NCI-H446 treated with DMSO at 0.1 percent for 48 hours (cell line): ENCODE measurements at regions not wholly inside any gene's neighbourhood (a gene's known extent, or its start where the extent isn't known, plus 50 kb on each side); places are given as distances from the start of the nearest gene placed in this dataset.
"Not testable (repeated sequence)": the region's sequence is repeated elsewhere in the genome, so short reads cannot be mapped to it uniquely, and the experiment has no call there.

Experiments
- DNase-seq: peaks from one replicate; lab custom pipeline; 2025; lab: John Stamatoyannopoulos, UW

DNA sequence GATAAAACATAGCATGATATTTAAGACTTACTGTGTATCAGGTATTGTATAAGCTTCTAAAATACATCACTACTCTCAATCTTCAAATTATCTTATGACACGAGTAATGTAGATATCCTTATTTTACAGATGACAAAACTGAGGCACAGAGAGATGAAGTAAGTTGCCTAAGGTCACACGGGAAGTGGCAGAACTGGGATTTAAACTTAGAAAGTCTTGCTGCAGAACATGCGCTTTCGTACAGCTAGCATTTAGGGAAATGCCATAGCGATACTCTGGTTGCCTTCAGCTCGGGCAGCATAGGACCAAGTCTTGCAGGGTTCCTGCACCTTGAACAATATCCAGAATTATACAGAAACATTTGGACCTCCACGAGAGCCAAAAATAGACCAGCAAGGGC is 162.4 kb downstream of the BRMS1L start:
- no peak for DNase-seq

DNA sequence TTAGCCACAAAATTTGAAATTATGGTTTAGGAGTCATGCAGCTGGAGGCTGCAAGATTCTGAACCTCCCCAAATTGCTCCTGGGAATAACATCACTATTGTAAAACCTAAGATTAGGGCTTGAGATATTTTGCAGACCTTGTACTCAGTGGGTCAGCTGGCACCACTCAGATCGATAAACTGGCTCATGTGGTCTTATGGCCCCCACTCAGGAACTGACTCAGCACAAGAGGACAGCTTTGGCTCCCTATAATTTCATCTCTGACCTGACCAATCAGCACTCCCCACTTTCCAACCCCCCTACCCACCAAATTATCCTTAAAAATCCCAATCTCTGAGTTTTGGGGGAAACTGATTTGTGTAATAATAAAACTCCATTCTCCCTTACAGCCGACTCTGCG is 161.6 kb downstream of the BRMS1L start:
- no peak for DNase-seq

- DNase-seq = no peak
Observed at GRCh38 chr14:35986219-35986573, 160.1 kb downstream of the BRMS1L start.

- no peak for DNase-seq
Observed at GRCh38 chr14:35985474-35986218, 159.5 kb downstream of the BRMS1L start.

DNA sequence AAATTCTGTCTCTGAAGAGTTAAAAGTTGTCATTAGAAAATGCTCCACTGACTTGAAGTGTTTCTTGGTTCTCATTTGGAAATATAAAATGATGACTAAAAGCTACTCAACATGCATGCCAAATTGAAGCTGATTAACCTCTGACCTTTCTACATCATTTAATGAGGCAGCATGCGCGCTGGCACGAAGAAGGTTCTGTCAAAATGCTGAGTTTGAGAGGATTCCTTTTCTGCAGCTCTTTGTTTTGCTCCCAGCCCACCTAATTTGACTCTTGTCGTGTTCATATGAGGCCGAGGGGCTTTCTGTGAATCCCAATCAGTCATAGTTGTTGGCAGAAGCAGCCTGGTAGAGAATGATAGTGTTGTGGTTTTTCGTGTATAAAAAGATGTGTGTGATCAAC is 153.4 kb downstream of the BRMS1L start:
- DNase-seq = no peak

GRCh38 chr14:35978561-35978960 is 152.4 kb downstream of the BRMS1L start:
- DNase-seq = no peak

- no peak for DNase-seq
Observed at GRCh38 chr14:35975814-35976213, 149.7 kb downstream of the BRMS1L start.

- no peak for DNase-seq
Observed at GRCh38 chr14:35973770-35974169, 147.6 kb downstream of the BRMS1L start.

- no peak for DNase-seq
Observed at GRCh38 chr14:35971965-35972630, 146.0 kb downstream of the BRMS1L start.

GRCh38 chr14:35969310-35969709 is 143.2 kb downstream of the BRMS1L start:
- no peak for DNase-seq

- no peak for DNase-seq
Observed at GRCh38 chr14:35965400-35965799, 139.3 kb downstream of the BRMS1L start.

GRCh38 chr14:35964697-35965286 is 138.7 kb downstream of the BRMS1L start:
- no peak for DNase-seq

GRCh38 chr14:35963209-35963608 is 137.1 kb downstream of the BRMS1L start:
- no peak for DNase-seq

DNA sequence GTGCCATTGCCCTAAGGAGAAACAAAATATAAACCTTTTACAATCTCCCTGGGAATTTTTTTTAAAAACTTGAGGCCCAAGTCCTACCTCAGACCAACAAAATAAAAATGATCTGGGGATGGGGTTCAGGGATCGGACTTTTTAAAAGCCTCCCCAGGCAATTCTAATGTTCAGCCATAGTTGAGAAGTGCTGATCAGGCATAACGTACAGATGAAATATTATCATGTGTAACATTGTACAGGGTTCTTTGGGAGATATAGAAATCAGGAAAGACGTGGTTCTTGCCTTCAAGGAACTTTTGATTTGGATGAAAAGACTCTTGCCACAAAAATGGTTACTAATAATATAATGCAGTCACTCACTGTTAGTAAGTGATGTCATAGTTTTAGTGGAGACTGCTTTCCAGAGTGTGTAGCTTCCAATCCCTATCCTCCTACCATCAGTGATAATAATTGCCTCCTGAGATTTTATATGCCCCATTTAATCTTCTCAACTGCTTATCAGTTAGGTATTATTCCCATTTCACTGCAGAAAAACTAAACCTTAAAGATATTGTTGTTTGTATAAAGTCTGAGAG is 135.6 kb downstream of the BRMS1L start:
- DNase-seq = no peak

GRCh38 chr14:35959835-35960234 is 133.7 kb downstream of the BRMS1L start:
- no peak for DNase-seq

DNA sequence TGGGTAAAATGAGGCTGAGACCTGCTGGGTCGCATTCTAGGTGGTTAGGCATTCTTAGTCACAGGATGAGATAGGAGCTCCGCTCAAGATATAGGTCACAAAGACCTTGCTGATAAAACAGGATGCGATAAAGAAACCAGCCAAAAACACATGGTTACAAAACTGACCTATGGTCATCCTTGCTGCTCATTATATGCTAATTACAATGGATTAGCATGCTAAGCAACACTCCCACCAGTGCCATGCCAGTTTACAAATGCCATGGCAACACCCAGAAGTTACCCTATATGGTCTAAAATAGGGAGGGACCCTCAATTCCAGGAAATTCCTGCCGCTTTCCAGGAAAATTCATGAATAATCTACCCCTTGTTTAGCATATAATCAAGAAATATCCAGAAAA is 132.4 kb downstream of the BRMS1L start:
- DNase-seq = no peak

DNA sequence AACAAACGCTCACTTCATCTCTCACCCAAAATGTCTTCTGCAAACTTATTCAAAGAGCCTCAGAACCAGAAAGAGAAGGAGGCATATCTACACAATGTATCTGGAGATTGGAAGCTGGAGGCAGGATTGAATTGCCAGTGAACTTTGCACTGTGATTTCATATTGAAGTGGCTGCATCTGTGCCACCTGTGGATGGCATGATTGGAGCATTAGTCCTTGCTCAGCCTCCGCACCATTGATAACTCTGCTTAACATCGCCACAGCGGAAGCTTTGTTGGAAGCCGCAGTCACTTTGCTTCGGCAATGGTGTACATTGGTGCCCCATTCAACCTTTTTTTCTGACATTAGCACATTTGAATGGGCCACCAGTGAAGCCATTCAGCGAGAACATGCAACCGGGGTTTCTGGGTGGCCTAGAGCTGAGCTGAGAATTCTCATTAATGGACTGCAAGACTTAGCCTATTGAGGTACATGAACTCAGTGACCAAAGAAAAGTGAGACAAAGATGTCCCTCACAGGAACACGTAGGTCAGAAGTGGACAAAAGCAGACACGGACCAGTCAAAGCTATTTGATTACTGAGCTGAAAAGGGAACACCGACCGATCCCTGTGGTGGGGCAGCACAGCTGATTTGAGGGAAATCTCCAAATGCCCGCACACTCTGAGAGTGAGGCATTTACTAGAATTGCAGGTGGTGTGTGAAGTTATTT is 130.4 kb downstream of the BRMS1L start:
- no peak for DNase-seq

GRCh38 chr14:35952584-35952983 is 126.4 kb downstream of the BRMS1L start:
- no peak for DNase-seq

- DNase-seq = peak; percentile 43
Observed at GRCh38 chr14:35949920-35950513, 123.9 kb downstream of the BRMS1L start.

DNA sequence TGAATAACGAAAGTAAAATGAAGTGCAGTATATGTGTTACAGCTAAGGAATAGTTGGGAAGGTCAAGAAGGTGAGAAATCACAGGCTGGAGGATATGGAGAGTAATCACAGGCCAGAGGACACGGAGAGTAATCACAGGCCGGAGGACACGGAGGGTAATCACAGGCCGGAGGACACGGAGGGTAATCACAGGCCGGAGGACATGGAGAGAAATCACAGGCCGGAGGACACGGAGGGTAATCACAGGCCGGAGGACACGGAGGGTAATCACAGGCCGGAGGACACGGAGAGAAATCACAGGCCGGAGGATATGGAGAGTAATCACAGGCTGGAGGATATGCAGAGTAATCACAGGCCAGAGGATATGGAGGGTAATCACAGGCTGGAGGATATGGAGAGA is 121.8 kb downstream of the BRMS1L start:
- DNase-seq = not testable (repeated sequence)

DNA sequence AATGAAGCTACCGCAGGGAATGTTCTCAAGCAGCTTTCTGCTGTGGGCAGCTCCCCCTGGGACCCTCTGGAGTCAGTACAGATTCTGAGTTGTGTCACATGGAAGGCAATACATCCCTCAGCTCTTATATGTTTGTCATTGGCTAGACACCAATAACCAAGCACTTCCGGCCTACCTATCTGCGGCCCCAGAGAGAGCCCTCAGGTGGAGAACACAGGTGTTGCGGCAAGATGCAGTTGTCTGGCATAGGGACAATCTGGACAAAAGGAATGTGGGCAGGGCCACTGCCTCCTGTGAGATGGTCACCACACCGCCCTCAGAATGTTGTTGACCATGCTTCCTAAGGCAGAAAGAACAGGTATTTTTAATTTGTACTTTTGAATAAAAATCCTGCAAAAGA is 118.7 kb downstream of the BRMS1L start:
- DNase-seq = no peak

GRCh38 chr14:35940291-35940690 is 114.2 kb downstream of the BRMS1L start:
- DNase-seq = no peak
